ENCODE measurements at regions not wholly inside any gene's neighbourhood (a gene's known extent, or its start where the extent isn't known, plus 50 kb on each side); places are given as distances from the start of the nearest gene placed in this dataset.

GRCh38 chr2:145095641-145096435 is 575.9 kb upstream of the ZEB2 start:
- no peaks in the 10 kb centered on the region for H3K36me3 ChIP-seq (replicated peaks in 1 of 2)
- H3K4me1 ChIP-seq (replicated peaks in 1 of 2): no peaks in the 10 kb centered on the region
- WGBS, 4 donors: 57 to 72% (median 68%) methylated on average over 3 of the region's 3 CpGs
- no peaks in the 10 kb centered on the region for H3K9me3 ChIP-seq (replicated peaks in 1 of 3)
- H3K27ac ChIP-seq: no peak overlapping the region
- no peaks in the 10 kb centered on the region for H3K27me3 ChIP-seq
- no peak for TF ChIP-seq POLR2A (IDR thresholded peaks at IDR 0.05)
- no peak for TF ChIP-seq CTCF (IDR thresholded peaks at IDR 0.05)
- H3K4me3 ChIP-seq: no peak overlapping the region
- DNase-seq: no peak
- intact Hi-C loops (cut with DNase I): no loop called here

- TF ChIP-seq POLR2A (IDR thresholded peaks at IDR 0.05): no peak
- no peak for TF ChIP-seq CTCF (IDR thresholded peaks at IDR 0.05)
- Histone ChIP-seq H3K4me3 (no peak overlapping the region), H3K27ac (no peak overlapping the region), H3K4me1 (replicated peaks in 1 of 2) (no peaks in the 10 kb centered on the region), H3K27me3 (no peaks in the 10 kb centered on the region), H3K9me3 (replicated peaks in 1 of 3) (no peaks in the 10 kb centered on the region), H3K36me3 (replicated peaks in 1 of 2) (no peaks in the 10 kb centered on the region)
- DNase-seq: no peak
- intact Hi-C loops (cut with DNase I): no loop called here
Measured at GRCh38 chr2:145094370-145094769, 574.5 kb upstream of the ZEB2 start.

GRCh38 chr2:145091967-145092366 is 572.0 kb upstream of the ZEB2 start:
- DNase-seq: no peak
- Histone ChIP-seq H3K9me3 (replicated peaks in 1 of 3) (no peaks in the 10 kb centered on the region), H3K4me1 (replicated peaks in 1 of 2) (peaks cover 0 to 3% of the 10 kb centered on the region in 2 donors), H3K36me3 (replicated peaks in 1 of 2) (no peaks in the 10 kb centered on the region), H3K4me3 (no peak overlapping the region), H3K27me3 (no peaks in the 10 kb centered on the region), H3K27ac (no peak overlapping the region)
- intact Hi-C loops (cut with DNase I): no loop called here
- TF ChIP-seq POLR2A (IDR thresholded peaks at IDR 0.05) (no peak), CTCF (IDR thresholded peaks at IDR 0.05) (no peak)

GRCh38 chr2:145090841-145091761 is 571.2 kb upstream of the ZEB2 start:
- TF ChIP-seq POLR2A (IDR thresholded peaks at IDR 0.05): no peak
- Histone ChIP-seq H3K4me1 (replicated peaks in 1 of 2) (peaks cover 0 to 7% of the 10 kb centered on the region in 2 donors), H3K9me3 (replicated peaks in 1 of 3) (no peaks in the 10 kb centered on the region), H3K36me3 (replicated peaks in 1 of 2) (no peaks in the 10 kb centered on the region), H3K27me3 (no peaks in the 10 kb centered on the region), H3K4me3 (no peak overlapping the region), H3K27ac (no peak overlapping the region)
- no peak for DNase-seq
- 23 to 34% (median 25%) methylated on average over 2 of the region's 2 CpGs for WGBS, 4 donors
- intact Hi-C loops (cut with DNase I): no loop called here
